Ovary (tissue), 3 donors: ENCODE measurements at regions not wholly inside any gene's neighbourhood (a gene's known extent, or its start where the extent isn't known, plus 50 kb on each side); places are given as distances from the start of the nearest gene placed in this dataset.

Experiments
- EP300 ChIP-seq: sonication (generic); formaldehyde crosslinking; IDR thresholded peaks from one replicate; pipeline ENCODE4 v1.6.1; 2017; ENCODE audit warnings: antibody characterized with exemption
- POLR2A ChIP-seq: fragments of 450-650 bp; IDR thresholded peaks from one replicate; pipeline ENCODE4 v1.6.1; 2017; ENCODE audit warnings: antibody characterized with exemption, mild to moderate bottlenecking, moderate library complexity
- TF ChIP-seq, protein P1 (sequence below), 3 donors: fragments of 450-650 bp in 2 of 3; fragments of 200-600 bp in 1 of 3; IDR thresholded peaks; one replicate each; pipeline versions ENCODE4 v1.5.1 to v1.8.0; 2016 to 2022; ENCODE audit warnings: antibody characterized with exemption in 3 of 3, mild to moderate bottlenecking in 1 of 3
- donor health status: DM: no; HTN: no; CAD: no.

DNA sequence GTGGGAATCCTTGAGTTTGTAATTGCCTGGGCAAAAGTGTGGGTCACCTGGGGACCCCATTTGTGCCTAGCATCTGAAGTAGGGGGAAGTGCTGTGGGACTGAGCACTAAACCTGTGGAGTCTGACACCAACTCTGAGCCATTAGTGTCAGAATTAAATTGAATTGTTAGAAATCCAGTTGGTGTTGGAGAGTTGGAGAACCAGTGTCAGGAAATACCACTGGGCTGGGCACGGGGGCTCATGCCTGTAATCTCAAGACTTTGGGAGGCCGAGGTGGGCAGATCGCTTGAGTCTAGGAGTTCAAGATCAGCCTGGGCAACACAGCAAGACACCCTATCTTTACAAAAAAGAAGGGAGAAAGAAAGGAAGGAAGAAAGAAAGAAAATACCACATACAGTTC, 67.5 kb upstream of the BRD7 start:
- TF ChIP-seq, protein P1, sequence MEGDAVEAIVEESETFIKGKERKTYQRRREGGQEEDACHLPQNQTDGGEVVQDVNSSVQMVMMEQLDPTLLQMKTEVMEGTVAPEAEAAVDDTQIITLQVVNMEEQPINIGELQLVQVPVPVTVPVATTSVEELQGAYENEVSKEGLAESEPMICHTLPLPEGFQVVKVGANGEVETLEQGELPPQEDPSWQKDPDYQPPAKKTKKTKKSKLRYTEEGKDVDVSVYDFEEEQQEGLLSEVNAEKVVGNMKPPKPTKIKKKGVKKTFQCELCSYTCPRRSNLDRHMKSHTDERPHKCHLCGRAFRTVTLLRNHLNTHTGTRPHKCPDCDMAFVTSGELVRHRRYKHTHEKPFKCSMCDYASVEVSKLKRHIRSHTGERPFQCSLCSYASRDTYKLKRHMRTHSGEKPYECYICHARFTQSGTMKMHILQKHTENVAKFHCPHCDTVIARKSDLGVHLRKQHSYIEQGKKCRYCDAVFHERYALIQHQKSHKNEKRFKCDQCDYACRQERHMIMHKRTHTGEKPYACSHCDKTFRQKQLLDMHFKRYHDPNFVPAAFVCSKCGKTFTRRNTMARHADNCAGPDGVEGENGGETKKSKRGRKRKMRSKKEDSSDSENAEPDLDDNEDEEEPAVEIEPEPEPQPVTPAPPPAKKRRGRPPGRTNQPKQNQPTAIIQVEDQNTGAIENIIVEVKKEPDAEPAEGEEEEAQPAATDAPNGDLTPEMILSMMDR (IDR thresholded peaks at IDR 0.05) = no peak
- TF ChIP-seq POLR2A (no peak), EP300 (no peak)
